Right ventricle myocardium superior (tissue), 1 donor: ENCODE measurements at regions not wholly inside any gene's neighbourhood (a gene's known extent, or its start where the extent isn't known, plus 50 kb on each side); places are given as distances from the start of the nearest gene placed in this dataset.
"Not testable (repeated sequence)": the region's sequence is repeated elsewhere in the genome, so short reads cannot be mapped to it uniquely, and the experiment has no call there.

Experiments used
- ATAC-seq: fragments of 200-7000 bp; cut with Tn5 transposase; one replicate; pipeline ENCODE4 v1.9.1; 2020; ENCODE audit warnings: mild to moderate bottlenecking; ENCODE audit not compliant: poor library complexity
- DNase-seq: peaks from one replicate; pipeline ENCODE4 v3.0.0-alpha.2; 2020
- intact Hi-C: fragments of 100-400 bp; cut with DNase I; formaldehyde crosslinking; loops from one replicate; pipeline ENCODE4 v1.11.2; 2022
- donor health status: DM: no; HTN: yes; CAD: no; lungs with severe emphysema.

GRCh38 chr2:166831930-166832329 lies 56.4 kb upstream of the XIRP2 start:
- DNase-seq (no peak), ATAC-seq (no peak)
- intact Hi-C loops, result no loop called here

- DNase-seq (no peak), ATAC-seq (no peak)
- intact Hi-C loops, result no loop called here
These were observed 62.4 kb upstream of the XIRP2 start for GRCh38 chr2:166825914-166826313.

DNA sequence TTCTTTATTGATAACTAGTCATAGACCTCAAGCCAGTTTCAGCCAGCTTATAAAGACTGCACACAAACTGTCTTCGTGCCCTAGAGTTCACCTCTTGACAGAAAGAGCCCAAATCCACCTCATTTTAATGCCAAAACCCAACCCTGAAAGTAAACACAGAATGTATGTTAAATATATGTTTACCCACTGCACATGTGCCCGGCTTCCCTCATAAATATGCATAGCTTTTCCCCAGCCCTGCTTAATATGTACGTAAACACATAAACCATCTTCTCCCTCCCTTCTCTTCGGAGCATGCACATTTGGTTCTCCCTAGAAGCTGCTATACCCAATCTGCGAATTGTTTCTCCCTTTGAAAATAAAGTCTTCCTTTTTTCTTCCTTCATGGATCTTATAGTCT lies 73.9 kb upstream of the XIRP2 start:
- intact Hi-C loops, result no loop called here

DNA sequence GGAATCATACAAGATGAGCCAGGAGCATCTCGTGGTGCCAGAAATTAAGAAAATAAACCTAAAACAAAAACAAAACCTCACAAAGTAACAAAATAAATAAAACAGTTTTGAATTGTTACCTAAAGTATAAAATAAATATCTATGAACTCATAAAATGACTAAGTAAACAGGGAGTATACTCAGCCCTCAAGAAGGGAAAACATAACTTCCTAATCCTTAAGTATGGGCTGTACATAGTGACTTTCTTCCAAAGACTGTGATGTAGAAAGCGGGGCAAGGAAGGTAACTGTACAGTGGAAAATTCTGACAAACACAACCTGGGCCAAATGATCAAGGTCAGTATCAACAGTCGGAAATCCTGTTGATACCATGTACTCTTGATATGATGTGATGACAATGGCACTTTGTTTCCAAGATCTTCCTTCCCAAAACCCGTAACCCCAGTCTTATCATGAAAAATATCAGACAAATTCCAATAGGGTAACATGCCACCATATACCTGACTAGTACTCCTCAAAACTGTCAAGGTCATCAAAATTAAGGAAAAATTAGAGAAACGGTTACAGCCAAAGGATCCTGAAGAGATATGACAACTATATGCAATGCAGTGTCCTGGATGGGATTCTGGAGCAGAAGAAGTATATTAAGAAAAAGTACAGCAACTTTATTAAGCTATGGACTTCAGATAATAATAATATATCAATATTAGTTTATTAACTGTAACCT lies 76.0 kb upstream of the XIRP2 start:
- intact Hi-C loops, result no loop called here

More for the DNA sequence above, 73.9 kb upstream of the XIRP2 start:
- ATAC-seq, result no peak
- no peak for DNase-seq

GRCh38 chr2:166805753-166806152 lies 82.5 kb upstream of the XIRP2 start:
- intact Hi-C loops, result no loop called here
- ATAC-seq (no peak), DNase-seq (no peak)

More for the DNA sequence above, 76.0 kb upstream of the XIRP2 start:
- no peak for ATAC-seq
- no peak for DNase-seq

DNA sequence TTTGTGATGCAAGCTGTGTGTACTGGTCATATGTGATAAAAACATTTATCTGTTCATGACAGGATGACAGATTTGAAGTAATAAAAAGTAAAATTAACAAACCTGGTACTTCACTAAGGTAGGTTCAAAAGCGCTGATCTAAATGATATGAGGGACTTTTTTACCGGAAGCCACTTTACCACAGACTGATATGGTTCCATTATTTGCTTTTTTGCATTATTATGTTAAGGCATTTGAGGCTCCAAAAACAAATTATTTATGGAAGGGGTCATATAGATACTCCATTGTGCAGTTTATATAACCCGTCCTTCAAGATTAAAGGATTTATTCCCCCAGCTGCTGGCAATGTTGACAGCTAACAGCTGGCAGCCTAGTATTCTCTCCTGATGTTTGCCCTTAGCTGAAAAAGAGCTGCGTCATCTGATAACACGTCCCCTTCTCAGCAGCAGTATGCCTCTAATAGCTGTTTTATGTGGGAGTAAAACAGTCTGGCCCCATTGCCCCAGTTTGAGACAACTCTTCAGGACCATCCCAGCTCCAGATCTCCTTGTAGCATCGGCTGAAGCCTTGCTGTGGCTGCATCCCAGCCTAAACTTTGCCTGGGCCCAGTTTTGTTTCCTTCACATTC lies 84.8 kb upstream of the XIRP2 start:
- no peak for ATAC-seq
- intact Hi-C loops, result no loop called here
- no peak for DNase-seq

- intact Hi-C loops, result no loop called here
- DNase-seq (no peak), ATAC-seq (no peak)
These were observed 85.8 kb upstream of the XIRP2 start for GRCh38 chr2:166802475-166802874.

- DNase-seq (no peak), ATAC-seq (no peak)
- intact Hi-C loops, result no loop called here
These were observed 95.5 kb upstream of the XIRP2 start for GRCh38 chr2:166792808-166793207.

DNA sequence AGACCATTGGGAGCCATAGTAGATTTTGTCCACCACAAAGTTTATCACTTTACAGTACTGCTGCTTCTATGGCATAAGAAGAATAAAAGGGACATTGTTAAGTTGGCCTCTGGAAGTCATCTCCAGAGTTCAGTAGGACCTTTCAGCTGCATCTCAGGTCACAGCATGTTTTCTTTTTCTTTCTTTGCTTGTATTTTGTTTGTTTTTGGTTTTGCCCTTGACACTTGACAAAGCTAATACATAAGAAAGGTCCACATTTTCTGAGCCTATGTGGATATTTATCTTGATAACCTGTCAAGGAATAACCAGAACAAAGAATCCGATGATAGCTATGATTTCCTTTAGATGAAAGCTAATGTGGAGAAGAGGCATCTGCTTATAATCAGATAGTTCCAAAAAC lies 101.6 kb upstream of the XIRP2 start:
- intact Hi-C loops, result no loop called here
- ATAC-seq (no peak), DNase-seq (no peak)

- intact Hi-C loops, result no loop called here
- no peak for ATAC-seq
- DNase-seq, result no peak
These were observed 103.9 kb upstream of the XIRP2 start for GRCh38 chr2:166784296-166784946.

DNA sequence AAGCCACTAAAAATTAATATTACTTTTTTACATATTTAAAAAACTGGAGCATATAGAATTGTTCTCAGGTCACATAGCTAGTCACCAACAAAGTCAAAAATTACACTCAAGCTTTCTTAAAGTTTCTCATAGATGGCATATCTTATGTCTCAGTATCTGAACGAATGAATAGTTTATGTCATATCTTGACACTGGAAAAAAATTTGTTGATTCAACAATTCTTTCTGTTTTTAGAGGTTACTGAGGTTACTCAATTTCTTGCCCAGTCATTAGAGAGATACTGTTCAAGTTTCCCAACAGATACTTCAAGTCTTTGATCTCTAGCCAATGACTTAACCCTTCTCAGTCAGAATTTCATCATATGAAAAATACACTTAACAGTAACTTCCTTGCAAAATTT lies 113.1 kb upstream of the XIRP2 start:
- DNase-seq (no peak), ATAC-seq (no peak)
- intact Hi-C loops, result no loop called here

- intact Hi-C loops, result no loop called here
- ATAC-seq, result no peak
- DNase-seq, result no peak
These were observed 114.9 kb upstream of the XIRP2 start for GRCh38 chr2:166773308-166773949.

- DNase-seq, result no peak
- intact Hi-C loops, result no loop called here
- ATAC-seq, result no peak
These were observed 119.7 kb upstream of the XIRP2 start for GRCh38 chr2:166768393-166769123.

- ATAC-seq, intact Hi-C loops, DNase-seq: not testable (repeated sequence)
These were observed 121.4 kb upstream of the XIRP2 start for GRCh38 chr2:166766769-166767322.

DNA sequence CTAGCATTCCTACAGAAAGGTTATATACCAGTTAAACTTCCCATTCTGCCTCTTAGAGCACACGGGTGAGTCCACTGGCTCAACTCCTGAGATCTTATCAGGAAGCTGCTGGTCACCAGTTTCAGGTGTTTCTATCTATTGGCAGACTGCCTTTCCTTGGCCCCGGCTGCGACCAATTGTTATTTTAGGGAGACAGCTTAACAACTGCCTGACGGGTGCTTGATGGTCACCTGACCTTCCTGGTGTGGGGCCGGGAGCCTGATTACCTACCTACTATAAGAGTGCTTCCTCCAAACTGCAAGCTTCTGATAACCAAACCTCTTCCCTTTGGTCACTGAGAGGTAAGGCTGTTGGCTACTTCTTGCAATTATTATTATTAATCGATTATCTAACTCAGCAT lies 122.1 kb upstream of the XIRP2 start:
- DNase-seq (no peak), ATAC-seq (no peak)
- intact Hi-C loops, result no loop called here

DNA sequence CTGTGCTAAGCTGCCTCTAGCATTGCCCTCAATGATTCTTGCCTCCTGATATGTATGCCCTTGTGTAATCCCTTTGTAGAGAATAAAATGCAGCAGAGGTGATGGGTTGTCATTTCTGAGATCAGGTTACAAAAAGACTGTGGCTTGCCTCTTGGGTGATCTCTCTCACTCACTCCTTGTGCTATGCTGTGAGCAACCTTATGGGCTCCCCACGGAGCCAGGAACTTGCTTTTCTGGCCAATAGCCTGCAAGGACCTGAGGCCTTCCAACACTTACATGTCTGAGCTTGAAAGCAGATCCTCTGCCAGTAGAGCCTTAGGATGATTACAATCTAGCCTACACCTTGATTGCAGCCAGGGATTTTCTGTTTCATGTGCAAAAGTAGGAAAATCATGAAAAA lies 123.1 kb upstream of the XIRP2 start:
- ATAC-seq (no peak), DNase-seq (no peak)
- intact Hi-C loops, result no loop called here

DNA sequence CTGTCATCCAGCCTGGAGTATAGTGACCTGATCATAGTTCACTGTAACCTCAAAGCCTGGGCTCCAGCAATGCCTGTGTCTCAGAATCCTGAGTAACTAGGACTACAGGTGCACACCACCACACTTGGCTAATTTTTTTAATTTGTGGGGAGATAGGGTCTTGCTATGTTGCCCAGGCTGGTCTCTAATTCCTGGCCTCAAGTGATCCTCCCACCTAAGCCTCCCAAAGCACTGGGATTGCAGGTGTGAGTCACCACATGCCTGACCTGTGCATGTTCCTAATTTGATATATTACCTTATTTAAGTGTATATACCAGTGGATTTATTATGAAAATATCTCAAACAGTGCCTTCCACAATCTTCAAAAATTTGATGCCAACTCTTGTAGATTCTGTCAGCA lies 123.6 kb upstream of the XIRP2 start:
- ATAC-seq (no peak), DNase-seq (no peak)
- intact Hi-C loops, result no loop called here

DNA sequence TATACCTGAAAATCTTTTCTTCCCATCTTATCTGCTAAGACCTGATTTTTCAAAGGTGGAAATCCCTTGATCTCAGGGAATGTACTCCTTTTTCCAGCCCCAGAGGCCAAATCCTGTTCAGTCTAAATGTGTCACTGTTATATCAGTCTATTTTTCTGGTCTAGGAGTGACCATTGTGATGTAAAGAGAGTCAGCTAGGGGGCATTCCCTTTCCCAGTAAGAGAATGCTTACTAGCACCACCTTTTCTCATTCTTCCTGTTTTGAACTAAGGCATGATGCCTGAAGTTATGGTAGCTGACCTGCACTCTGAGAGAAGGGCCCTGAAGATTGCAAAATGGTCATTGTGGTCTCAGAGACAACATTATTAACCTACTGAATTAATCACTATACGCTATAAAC lies 124.1 kb upstream of the XIRP2 start:
- DNase-seq (no peak), ATAC-seq (no peak)
- intact Hi-C loops, result no loop called here

GRCh38 chr2:166762746-166763145 lies 125.5 kb upstream of the XIRP2 start:
- DNase-seq (no peak), ATAC-seq (no peak)
- intact Hi-C loops, result no loop called here
